ENCODE measurements at regions not wholly inside any gene's neighbourhood (a gene's known extent, or its start where the extent isn't known, plus 50 kb on each side); places are given as distances from the start of the nearest gene placed in this dataset.

DNA sequence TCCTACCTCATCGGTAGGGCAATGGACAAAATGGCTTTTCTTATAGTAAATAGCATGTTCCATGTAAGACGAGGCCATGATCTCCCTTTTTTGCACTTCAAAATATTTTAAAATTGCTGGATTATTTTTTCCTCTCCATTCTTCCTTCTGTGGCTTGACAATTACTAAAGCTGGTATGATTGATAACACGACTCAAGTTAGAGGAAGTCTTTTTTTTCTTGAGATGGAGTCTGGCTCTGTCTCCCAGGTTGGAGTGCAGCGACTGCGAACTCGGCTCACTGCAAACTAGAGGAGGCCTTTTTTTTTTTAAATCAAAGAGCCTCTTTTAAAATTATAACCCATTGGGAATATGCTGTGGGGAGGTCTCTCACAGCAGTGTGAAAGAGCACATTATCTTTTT is 124.5 kb upstream of the TBL1XR1 start (continued):
- TF ChIP-seq, protein P1, sequence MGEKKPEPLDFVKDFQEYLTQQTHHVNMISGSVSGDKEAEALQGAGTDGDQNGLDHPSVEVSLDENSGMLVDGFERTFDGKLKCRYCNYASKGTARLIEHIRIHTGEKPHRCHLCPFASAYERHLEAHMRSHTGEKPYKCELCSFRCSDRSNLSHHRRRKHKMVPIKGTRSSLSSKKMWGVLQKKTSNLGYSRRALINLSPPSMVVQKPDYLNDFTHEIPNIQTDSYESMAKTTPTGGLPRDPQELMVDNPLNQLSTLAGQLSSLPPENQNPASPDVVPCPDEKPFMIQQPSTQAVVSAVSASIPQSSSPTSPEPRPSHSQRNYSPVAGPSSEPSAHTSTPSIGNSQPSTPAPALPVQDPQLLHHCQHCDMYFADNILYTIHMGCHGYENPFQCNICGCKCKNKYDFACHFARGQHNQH (CRISPR knock-in tag; IDR thresholded peaks at IDR 0.05) = no peak

DNA sequence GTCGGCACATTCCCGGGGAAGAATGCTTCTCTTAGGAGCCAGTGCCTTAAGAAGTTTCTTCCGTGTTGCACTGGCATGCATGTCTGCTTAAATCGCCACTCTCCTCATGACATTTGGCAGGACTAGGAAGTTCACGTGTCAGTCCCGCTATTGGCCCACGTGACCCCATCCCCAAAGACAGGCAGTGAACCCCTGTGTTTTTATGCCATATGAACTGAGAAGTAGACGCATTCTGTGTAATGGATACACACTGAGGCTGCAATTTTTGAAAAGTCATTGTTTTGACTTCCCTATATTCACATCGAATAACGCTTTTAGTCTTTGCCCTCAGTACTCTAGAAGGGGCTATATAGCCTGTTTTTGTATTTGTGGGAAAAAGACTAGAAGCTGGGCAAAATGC is 125.6 kb upstream of the TBL1XR1 start:
- ATAC-seq (no peak), FAIRE-seq (no peak), DNase-seq (ENCODE audit: low spot score) (no peak)
- no peaks in the 10 kb centered on the region for H3K79me2 ChIP-seq (ENCODE audit: insufficient read depth, low read length)
- peaks cover 17% of the 10 kb centered on the region for H3K4me1 ChIP-seq (ENCODE audit: insufficient read depth, low read length)
- H4K20me1 ChIP-seq (ENCODE audit: insufficient read depth, low read length) = no peaks in the 10 kb centered on the region
- intact Hi-C loops (cut with micrococcal nuclease; ENCODE audit: unreplicated experiment) (no loop called here), in situ Hi-C loops (cut with HindIII; ENCODE audit: extremely low pct_ligation_motif_present, low pct_unique_long_range_greater_than_20kb) (no loop called here)
- WGBS (ENCODE audit: low lambda C conversion rate) = 87% methylated on average over 10 of the region's 10 CpGs
- no peaks in the 10 kb centered on the region for H3K36me3 ChIP-seq (replicated peaks in 1 of 2; ENCODE audit: control insufficient read depth in 1 of 2, insufficient read depth in 2 of 2, low read length in 2 of 2)
- BruUV-seq (replicated peaks) = no TSS peak
- no peak for TF ChIP-seq ZNF33A (CRISPR knock-in tag; IDR thresholded peaks at IDR 0.05; ENCODE audit: borderline replicate concordance)
- no peak for TF ChIP-seq STAT5B (CRISPR knock-in tag; IDR thresholded peaks at IDR 0.05)
- no peak for TF ChIP-seq ZNF816 (CRISPR knock-in tag; IDR thresholded peaks at IDR 0.05; ENCODE audit: borderline replicate concordance)
- no peak for TF ChIP-seq HNF4A (CRISPR knock-in tag; IDR thresholded peaks at IDR 0.05)
- TF ChIP-seq SIX1 (CRISPR knock-in tag; IDR thresholded peaks at IDR 0.05; ENCODE audit: borderline replicate concordance) = no peak
- TF ChIP-seq, protein P2, sequence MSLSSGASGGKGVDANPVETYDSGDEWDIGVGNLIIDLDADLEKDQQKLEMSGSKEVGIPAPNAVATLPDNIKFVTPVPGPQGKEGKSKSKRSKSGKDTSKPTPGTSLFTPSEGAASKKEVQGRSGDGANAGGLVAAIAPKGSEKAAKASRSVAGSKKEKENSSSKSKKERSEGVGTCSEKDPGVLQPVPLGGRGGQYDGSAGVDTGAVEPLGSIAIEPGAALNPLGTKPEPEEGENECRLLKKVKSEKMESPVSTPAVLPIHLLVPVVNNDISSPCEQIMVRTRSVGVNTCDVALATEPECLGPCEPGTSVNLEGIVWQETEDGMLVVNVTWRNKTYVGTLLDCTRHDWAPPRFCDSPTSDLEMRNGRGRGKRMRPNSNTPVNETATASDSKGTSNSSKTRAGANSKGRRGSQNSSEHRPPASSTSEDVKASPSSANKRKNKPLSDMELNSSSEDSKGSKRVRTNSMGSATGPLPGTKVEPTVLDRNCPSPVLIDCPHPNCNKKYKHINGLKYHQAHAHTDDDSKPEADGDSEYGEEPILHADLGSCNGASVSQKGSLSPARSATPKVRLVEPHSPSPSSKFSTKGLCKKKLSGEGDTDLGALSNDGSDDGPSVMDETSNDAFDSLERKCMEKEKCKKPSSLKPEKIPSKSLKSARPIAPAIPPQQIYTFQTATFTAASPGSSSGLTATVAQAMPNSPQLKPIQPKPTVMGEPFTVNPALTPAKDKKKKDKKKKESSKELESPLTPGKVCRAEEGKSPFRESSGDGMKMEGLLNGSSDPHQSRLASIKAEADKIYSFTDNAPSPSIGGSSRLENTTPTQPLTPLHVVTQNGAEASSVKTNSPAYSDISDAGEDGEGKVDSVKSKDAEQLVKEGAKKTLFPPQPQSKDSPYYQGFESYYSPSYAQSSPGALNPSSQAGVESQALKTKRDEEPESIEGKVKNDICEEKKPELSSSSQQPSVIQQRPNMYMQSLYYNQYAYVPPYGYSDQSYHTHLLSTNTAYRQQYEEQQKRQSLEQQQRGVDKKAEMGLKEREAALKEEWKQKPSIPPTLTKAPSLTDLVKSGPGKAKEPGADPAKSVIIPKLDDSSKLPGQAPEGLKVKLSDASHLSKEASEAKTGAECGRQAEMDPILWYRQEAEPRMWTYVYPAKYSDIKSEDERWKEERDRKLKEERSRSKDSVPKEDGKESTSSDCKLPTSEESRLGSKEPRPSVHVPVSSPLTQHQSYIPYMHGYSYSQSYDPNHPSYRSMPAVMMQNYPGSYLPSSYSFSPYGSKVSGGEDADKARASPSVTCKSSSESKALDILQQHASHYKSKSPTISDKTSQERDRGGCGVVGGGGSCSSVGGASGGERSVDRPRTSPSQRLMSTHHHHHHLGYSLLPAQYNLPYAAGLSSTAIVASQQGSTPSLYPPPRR (CRISPR knock-in tag; IDR thresholded peaks at IDR 0.05; ENCODE audit: borderline replicate concordance) = no peak
- H3K4me2 ChIP-seq (ENCODE audit: low read depth, low read length) = no peak overlapping the region
- no peak overlapping the region for H3K27ac ChIP-seq (ENCODE audit: extremely low read length, insufficient read depth, low read length)
- CTCF ChIA-PET (ENCODE audit: low intra/inter-chr PET ratio, low total read pairs) = no interaction called here
- POLR2A ChIA-PET = no interaction called here
- H3K4me3 ChIP-seq (replicated peaks in 1 of 3; ENCODE audit: insufficient read depth in 1 of 3, low read depth in 2 of 3, low read length in 3 of 3) = no peak overlapping the region
- no peak overlapping the region for H2AFZ ChIP-seq (ENCODE audit: low read length)
- no peaks in the 10 kb centered on the region for H3K27me3 ChIP-seq (ENCODE audit: control insufficient read depth in 1 of 2, insufficient read depth in 2 of 2, low read length in 2 of 2)
- H3K9ac ChIP-seq (ENCODE audit: insufficient read depth, low read depth, low read length) = no peak overlapping the region
- H3K9me3 ChIP-seq (ENCODE audit: low read length) = no peaks in the 10 kb centered on the region
